Ishikawa (cell line): ENCODE measurements at regions not wholly inside any gene's neighbourhood (a gene's known extent, or its start where the extent isn't known, plus 50 kb on each side); places are given as distances from the start of the nearest gene placed in this dataset.

Source experiments
- CEBPB ChIP-seq: IDR thresholded peaks from 2 replicates; pipeline ENCODE4 v1.6.1; 2012
- CREB1 ChIP-seq: IDR thresholded peaks from 2 replicates; pipeline ENCODE4 v1.6.1; 2012; ENCODE audit warnings: low read depth
- EGR1 ChIP-seq: IDR thresholded peaks from 2 replicates; pipeline ENCODE4 v1.6.1; 2012
- EP300 ChIP-seq: IDR thresholded peaks from 2 replicates; pipeline ENCODE4 v1.6.1; 2012; ENCODE audit warnings: borderline replicate concordance
- FOXM1 ChIP-seq: IDR thresholded peaks from 2 replicates; pipeline ENCODE4 v1.6.1; 2012; ENCODE audit warnings: low read depth, borderline replicate concordance
- NFIC ChIP-seq: IDR thresholded peaks from 2 replicates; pipeline ENCODE4 v1.6.1; 2012
- RAD21 ChIP-seq: IDR thresholded peaks from 2 replicates; pipeline ENCODE4 v1.6.1; 2012; ENCODE audit warnings: low read depth
- TAF1 ChIP-seq: IDR thresholded peaks from 2 replicates; pipeline ENCODE4 v1.6.1; 2012; ENCODE audit warnings: low read depth, mild to moderate bottlenecking
- TCF12 ChIP-seq: IDR thresholded peaks from 2 replicates; pipeline ENCODE4 v1.6.1; 2012; ENCODE audit warnings: low read depth
- TEAD4 ChIP-seq: IDR thresholded peaks from 2 replicates; pipeline ENCODE4 v1.6.1; 2012
- YY1 ChIP-seq: IDR thresholded peaks from 2 replicates; pipeline ENCODE4 v1.6.1; 2012; ENCODE audit warnings: low read depth
- ZBTB7A ChIP-seq: IDR thresholded peaks from 2 replicates; pipeline ENCODE4 v1.6.1; 2012; ENCODE audit warnings: low read depth
- TF ChIP-seq, protein P1 (sequence below): IDR thresholded peaks from 2 replicates; pipeline ENCODE4 v1.6.1; 2012
- TF ChIP-seq, protein P2 (sequence below): IDR thresholded peaks from 2 replicates; pipeline ENCODE4 v1.6.1; 2012; ENCODE audit warnings: low read depth, mild to moderate bottlenecking
- TF ChIP-seq, protein P3 (sequence below): IDR thresholded peaks from 2 replicates; pipeline ENCODE4 v1.6.1; 2012

DNA sequence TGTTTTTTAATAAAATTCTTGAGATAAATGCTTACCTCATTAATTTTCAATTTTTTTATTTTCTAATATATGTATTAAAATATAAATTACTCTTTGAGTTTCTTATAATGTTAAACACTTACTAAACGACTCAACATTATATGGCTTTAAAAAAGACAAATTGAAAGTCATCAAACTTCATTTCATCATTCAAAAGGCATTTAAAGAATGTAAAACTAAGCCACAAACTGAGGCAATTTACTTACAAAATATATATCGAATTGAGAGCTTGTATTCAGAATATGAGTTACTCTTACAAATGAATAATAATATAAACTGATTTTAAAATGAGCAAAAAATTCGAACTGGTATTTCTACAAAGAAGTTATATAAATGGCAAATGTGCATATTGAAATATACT, 1262.2 kb upstream of the PIK3C3 start:
- TF ChIP-seq EP300 (no peak), TEAD4 (no peak), YY1 (no peak), ZBTB7A (no peak), CREB1 (no peak), TCF12 (no peak), FOXM1 (no peak), RAD21 (no peak)
- TF ChIP-seq, protein P1, sequence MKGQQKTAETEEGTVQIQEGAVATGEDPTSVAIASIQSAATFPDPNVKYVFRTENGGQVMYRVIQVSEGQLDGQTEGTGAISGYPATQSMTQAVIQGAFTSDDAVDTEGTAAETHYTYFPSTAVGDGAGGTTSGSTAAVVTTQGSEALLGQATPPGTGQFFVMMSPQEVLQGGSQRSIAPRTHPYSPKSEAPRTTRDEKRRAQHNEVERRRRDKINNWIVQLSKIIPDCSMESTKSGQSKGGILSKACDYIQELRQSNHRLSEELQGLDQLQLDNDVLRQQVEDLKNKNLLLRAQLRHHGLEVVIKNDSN: no peak
- TF ChIP-seq, protein P2, sequence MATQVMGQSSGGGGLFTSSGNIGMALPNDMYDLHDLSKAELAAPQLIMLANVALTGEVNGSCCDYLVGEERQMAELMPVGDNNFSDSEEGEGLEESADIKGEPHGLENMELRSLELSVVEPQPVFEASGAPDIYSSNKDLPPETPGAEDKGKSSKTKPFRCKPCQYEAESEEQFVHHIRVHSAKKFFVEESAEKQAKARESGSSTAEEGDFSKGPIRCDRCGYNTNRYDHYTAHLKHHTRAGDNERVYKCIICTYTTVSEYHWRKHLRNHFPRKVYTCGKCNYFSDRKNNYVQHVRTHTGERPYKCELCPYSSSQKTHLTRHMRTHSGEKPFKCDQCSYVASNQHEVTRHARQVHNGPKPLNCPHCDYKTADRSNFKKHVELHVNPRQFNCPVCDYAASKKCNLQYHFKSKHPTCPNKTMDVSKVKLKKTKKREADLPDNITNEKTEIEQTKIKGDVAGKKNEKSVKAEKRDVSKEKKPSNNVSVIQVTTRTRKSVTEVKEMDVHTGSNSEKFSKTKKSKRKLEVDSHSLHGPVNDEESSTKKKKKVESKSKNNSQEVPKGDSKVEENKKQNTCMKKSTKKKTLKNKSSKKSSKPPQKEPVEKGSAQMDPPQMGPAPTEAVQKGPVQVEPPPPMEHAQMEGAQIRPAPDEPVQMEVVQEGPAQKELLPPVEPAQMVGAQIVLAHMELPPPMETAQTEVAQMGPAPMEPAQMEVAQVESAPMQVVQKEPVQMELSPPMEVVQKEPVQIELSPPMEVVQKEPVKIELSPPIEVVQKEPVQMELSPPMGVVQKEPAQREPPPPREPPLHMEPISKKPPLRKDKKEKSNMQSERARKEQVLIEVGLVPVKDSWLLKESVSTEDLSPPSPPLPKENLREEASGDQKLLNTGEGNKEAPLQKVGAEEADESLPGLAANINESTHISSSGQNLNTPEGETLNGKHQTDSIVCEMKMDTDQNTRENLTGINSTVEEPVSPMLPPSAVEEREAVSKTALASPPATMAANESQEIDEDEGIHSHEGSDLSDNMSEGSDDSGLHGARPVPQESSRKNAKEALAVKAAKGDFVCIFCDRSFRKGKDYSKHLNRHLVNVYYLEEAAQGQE: no peak

DNA sequence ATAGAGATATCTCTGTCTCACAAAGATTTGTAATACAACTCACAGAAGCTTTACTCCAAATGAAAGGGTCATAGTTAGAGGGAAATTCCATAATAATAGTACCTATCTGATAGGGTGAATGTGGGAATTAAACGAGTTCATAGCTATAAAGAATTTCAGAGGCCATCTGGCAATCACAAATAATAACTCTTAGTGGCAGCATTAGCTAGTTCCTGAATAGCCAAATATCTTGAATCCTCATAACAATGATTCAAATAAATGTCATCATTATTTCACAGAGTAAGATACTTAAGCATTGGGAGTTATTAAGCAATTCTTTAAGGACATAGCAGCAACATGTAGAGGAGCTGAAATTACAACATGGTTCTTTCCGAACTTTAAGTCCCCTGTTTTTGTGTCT, 1265.0 kb upstream of the PIK3C3 start:
- no peak for TF ChIP-seq RAD21
- TF ChIP-seq, protein P2: no peak
- TF ChIP-seq TEAD4: no peak
- TF ChIP-seq EP300: no peak
- TF ChIP-seq YY1: no peak
- TF ChIP-seq TAF1: no peak
- no peak for TF ChIP-seq ZBTB7A
- TF ChIP-seq NFIC: no peak
- no peak for TF ChIP-seq CEBPB
- no peak for TF ChIP-seq EGR1
- TF ChIP-seq, protein P1: no peak
- TF ChIP-seq TCF12: no peak
- TF ChIP-seq, protein P3, sequence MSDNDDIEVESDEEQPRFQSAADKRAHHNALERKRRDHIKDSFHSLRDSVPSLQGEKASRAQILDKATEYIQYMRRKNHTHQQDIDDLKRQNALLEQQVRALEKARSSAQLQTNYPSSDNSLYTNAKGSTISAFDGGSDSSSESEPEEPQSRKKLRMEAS: no peak
- TF ChIP-seq CREB1: no peak
- TF ChIP-seq FOXM1: no peak

DNA sequence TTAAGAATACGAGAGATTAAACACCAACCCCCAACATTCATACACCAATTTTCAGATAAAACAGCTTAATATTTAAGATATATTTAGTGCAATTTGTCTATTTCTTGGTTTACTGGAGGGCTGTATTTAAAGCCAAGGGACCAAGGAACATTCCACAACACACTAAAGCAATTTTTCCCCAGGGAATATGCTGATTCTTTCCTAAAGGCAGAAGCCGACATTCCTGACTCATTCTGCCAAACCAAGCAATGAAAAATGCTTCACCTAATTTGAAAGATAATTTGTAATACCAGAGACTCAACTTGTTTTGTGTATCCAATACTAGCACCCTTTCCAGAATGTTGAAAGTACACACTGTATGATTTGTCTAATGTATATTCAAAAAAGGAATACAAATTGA, 1267.6 kb upstream of the PIK3C3 start:
- TF ChIP-seq TAF1 (no peak), FOXM1 (no peak), NFIC (no peak), EP300 (no peak), RAD21 (no peak), YY1 (no peak), CREB1 (no peak), TEAD4 (no peak), ZBTB7A (no peak), TCF12 (no peak), CEBPB (no peak), EGR1 (no peak)
- TF ChIP-seq, protein P1: no peak
- TF ChIP-seq, protein P2: no peak
- TF ChIP-seq, protein P3: no peak

DNA sequence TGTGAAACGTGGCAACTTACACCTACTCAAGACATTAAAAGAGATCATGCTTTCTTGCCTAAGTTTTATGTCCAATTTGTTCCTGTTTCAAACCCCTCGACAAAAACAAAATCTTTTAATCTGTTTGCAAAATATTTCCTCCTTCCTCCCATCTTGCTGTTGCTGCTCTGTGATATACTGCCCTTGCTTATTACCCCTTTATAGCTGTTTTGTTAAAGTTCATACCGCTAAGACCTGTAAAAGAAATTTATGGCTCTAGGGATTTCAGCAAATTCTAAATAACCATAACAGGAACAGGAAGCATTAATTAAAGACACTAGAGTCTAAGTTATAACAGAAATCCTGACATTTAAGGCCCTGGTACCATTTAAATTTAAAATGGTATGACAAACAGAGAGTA, 1268.2 kb upstream of the PIK3C3 start:
- TF ChIP-seq CEBPB (no peak), TCF12 (no peak), EGR1 (no peak), TAF1 (no peak), ZBTB7A (no peak), CREB1 (no peak), YY1 (no peak)
- TF ChIP-seq, protein P3: no peak
- TF ChIP-seq, protein P1: no peak
